HL-60 (cell line): ENCODE measurements at regions not wholly inside any gene's neighbourhood (a gene's known extent, or its start where the extent isn't known, plus 50 kb on each side); places are given as distances from the start of the nearest gene placed in this dataset.

Experiments
- DNase-seq, 2 experiments: peaks; one replicate each; pipeline ENCODE4 v3.0.0-alpha.2; 2010 to 2020; ENCODE audit warnings: low read depth in 1 of 2, low spot score in 1 of 2
- H3K27ac ChIP-seq: fragments of 250-450 bp; sonication (Bioruptor Pico); replicated peaks from 2 replicates; pipeline ENCODE4 v1.5.1; 2020; ENCODE audit warnings: mild to moderate bottlenecking, moderate library complexity
- H3K27me3 ChIP-seq: fragments of 250-450 bp; sonication (Bioruptor Pico); 2 replicates; pipeline ENCODE4 v1.5.1; 2021; ENCODE audit warnings: mild to moderate bottlenecking, moderate library complexity; ENCODE audit not compliant: insufficient read depth, poor library complexity, severe bottlenecking
- H3K4me3 ChIP-seq: replicated peaks from 2 replicates; pipeline ENCODE4 v1.5.1; 2011; ENCODE audit warnings: mild to moderate bottlenecking, control low read depth, low read length; ENCODE audit not compliant: insufficient read depth
- CTCF ChIP-seq: IDR thresholded peaks from one replicate; pipeline ENCODE4 v1.5.1; 2011; ENCODE audit warnings: low read length, control low read depth, inconsistent platforms; ENCODE audit not compliant: insufficient read depth
- GABPA ChIP-seq: IDR thresholded peaks from 2 replicates; pipeline ENCODE4 v1.6.1; 2012; ENCODE audit warnings: low read depth
- POLR2AphosphoS5 ChIP-seq: IDR thresholded peaks from 2 replicates; pipeline ENCODE4 v1.6.1; 2012; ENCODE audit warnings: low read depth
- REST ChIP-seq: IDR thresholded peaks from 2 replicates; pipeline ENCODE4 v1.6.1; 2012; ENCODE audit warnings: low read depth; ENCODE audit not compliant: insufficient replicate concordance
- SPI1 ChIP-seq: IDR thresholded peaks from 2 replicates; pipeline ENCODE4 v1.6.1; 2012; ENCODE audit warnings: low read depth, mild to moderate bottlenecking, borderline replicate concordance

GRCh38 chr6:18676548-18676947 is 289.4 kb downstream of the RNF144B start:
- no peak for DNase-seq
- no peak for TF ChIP-seq CTCF
- TF ChIP-seq POLR2AphosphoS5 = no peak
- no peak for TF ChIP-seq GABPA
- TF ChIP-seq REST = no peak
- TF ChIP-seq SPI1 = no peak
- Histone ChIP-seq H3K27ac (no peak overlapping the region), H3K27me3 (peaks cover 3% of the 10 kb centered on the region), H3K4me3 (no peak overlapping the region)

DNA sequence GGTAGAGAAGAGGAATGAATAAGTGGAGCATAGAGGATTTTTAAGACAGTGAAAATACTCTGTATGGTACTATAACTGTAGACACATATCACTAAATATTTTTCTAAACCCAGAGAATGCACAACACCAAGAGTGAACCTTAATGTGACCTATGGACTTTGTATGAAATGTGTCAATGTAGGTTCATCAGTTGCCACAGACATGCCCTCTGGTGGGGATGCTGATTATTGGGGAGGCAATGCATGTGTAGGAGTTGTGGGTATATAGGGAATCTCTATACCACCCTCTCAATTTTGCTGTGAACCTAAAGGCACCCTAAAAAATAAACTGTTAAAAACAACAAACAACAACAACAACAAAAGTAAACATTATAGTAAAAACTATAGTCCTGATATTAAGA is 293.7 kb downstream of the RNF144B start:
- no peak for DNase-seq
- H3K4me3 ChIP-seq = no peak overlapping the region
- H3K27me3 ChIP-seq = no peaks in the 10 kb centered on the region
- H3K27ac ChIP-seq = no peak overlapping the region
- TF ChIP-seq POLR2AphosphoS5 = no peak
- TF ChIP-seq REST = no peak
- no peak for TF ChIP-seq CTCF
- TF ChIP-seq SPI1 = no peak
- no peak for TF ChIP-seq GABPA

GRCh38 chr6:18681832-18682503 is 294.8 kb downstream of the RNF144B start:
- no peak for DNase-seq
- Histone ChIP-seq H3K27me3 (no peaks in the 10 kb centered on the region), H3K4me3 (no peak overlapping the region), H3K27ac (no peak overlapping the region)
- TF ChIP-seq REST (no peak), GABPA (no peak)
